Glomerular visceral epithelial cell (primary cell): ENCODE measurements at regions not wholly inside any gene's neighbourhood (a gene's known extent, or its start where the extent isn't known, plus 50 kb on each side); places are given as distances from the start of the nearest gene placed in this dataset.
A peak's percentile ranks its signal among the peaks of the same experiment; 100 is the strongest.
"Not testable (repeated sequence)": the region's sequence is repeated elsewhere in the genome, so short reads cannot be mapped to it uniquely, and the experiment has no call there.

Experiments
- DNase-seq: peaks from one replicate; pipeline ENCODE4 v3.0.0-alpha.2; 2016; ENCODE audit errors: extremely low spot score

GRCh38 chr1:222066539-222066938 is 324.6 kb upstream of the DUSP10 start:
- DNase-seq: no peak

GRCh38 chr1:222065234-222065633 is 323.3 kb upstream of the DUSP10 start:
- no peak for DNase-seq

GRCh38 chr1:222064388-222065211 is 322.7 kb upstream of the DUSP10 start:
- DNase-seq: peak; percentile 69

- no peak for DNase-seq
Measured at GRCh38 chr1:222062640-222063039, 320.8 kb upstream of the DUSP10 start.

- DNase-seq: no peak
Measured at GRCh38 chr1:222061711-222062359, 319.9 kb upstream of the DUSP10 start.

- no peak for DNase-seq
Measured at GRCh38 chr1:222060210-222060916, 318.5 kb upstream of the DUSP10 start.

- no peak for DNase-seq
Measured at GRCh38 chr1:222058249-222058648, 316.4 kb upstream of the DUSP10 start.

GRCh38 chr1:222057162-222057561 is 315.3 kb upstream of the DUSP10 start:
- DNase-seq: no peak

- DNase-seq: no peak
Measured at GRCh38 chr1:222054416-222054815, 312.5 kb upstream of the DUSP10 start.

GRCh38 chr1:222053790-222054294 is 312.0 kb upstream of the DUSP10 start:
- DNase-seq: no peak

- not testable (repeated sequence) for DNase-seq
Measured at GRCh38 chr1:222051311-222051710, 309.4 kb upstream of the DUSP10 start.

GRCh38 chr1:222049661-222050060 is 307.8 kb upstream of the DUSP10 start:
- not testable (repeated sequence) for DNase-seq

GRCh38 chr1:222049176-222049575 is 307.3 kb upstream of the DUSP10 start:
- peak; percentile 56 for DNase-seq

- peak; percentile 74 for DNase-seq
Measured at GRCh38 chr1:222048094-222048595, 306.3 kb upstream of the DUSP10 start.

- DNase-seq: no peak
Measured at GRCh38 chr1:222047366-222047765, 305.5 kb upstream of the DUSP10 start.

- no peak for DNase-seq
Measured at GRCh38 chr1:222046684-222047263, 304.9 kb upstream of the DUSP10 start.

GRCh38 chr1:222045786-222046185 is 303.9 kb upstream of the DUSP10 start:
- peak; percentile 51 for DNase-seq

- no peak for DNase-seq
Measured at GRCh38 chr1:222045236-222045635, 303.3 kb upstream of the DUSP10 start.

GRCh38 chr1:222043444-222044292 is 301.8 kb upstream of the DUSP10 start:
- no peak for DNase-seq

- no peak for DNase-seq
Measured at GRCh38 chr1:222042120-222042519, 300.2 kb upstream of the DUSP10 start.

GRCh38 chr1:222040955-222041354 is 299.1 kb upstream of the DUSP10 start:
- no peak for DNase-seq
